Fibroblast of lung (primary cell): ENCODE measurements at regions not wholly inside any gene's neighbourhood (a gene's known extent, or its start where the extent isn't known, plus 50 kb on each side); places are given as distances from the start of the nearest gene placed in this dataset.

Source experiments
- DNase-seq, 2 donors: peaks; one replicate each; pipeline versions ENCODE4 v3.0.0 to v3.0.0-alpha.2; 2010; ENCODE audit warnings: low read depth in 2 of 2
- H2AFZ ChIP-seq: 2 replicates; pipeline ENCODE4 v1.5.1; 2012; ENCODE audit warnings: low read length, control low read depth, inconsistent platforms
- H3K27ac ChIP-seq: 2 replicates; pipeline ENCODE4 v1.5.1; 2011; ENCODE audit warnings: low read length, control low read depth; ENCODE audit not compliant: insufficient read depth
- H3K27me3 ChIP-seq: 2 replicates; pipeline ENCODE4 v1.5.1; 2011; ENCODE audit warnings: mild to moderate bottlenecking, low read length; ENCODE audit not compliant: control insufficient read depth, insufficient read depth
- H3K36me3 ChIP-seq: 2 replicates; pipeline ENCODE4 v1.5.1; 2011; ENCODE audit warnings: low read length; ENCODE audit not compliant: control insufficient read depth, insufficient read depth
- H3K4me1 ChIP-seq: 2 replicates; pipeline ENCODE4 v1.5.1; 2011; ENCODE audit warnings: low read length; ENCODE audit not compliant: control insufficient read depth, insufficient read depth; ENCODE audit errors: extremely low read depth
- H3K4me2 ChIP-seq: 2 replicates; pipeline ENCODE4 v1.5.1; 2011; ENCODE audit warnings: low read length, control low read depth; ENCODE audit not compliant: insufficient read depth; ENCODE audit errors: extremely low read depth
- H3K4me3 ChIP-seq, 4 experiments: fragments of 200-600 bp in 1 of 4; sonication (generic) in 1 of 4; replicated peaks in 1 of 4; 2 replicates each; pipeline ENCODE4 v1.5.1; 2011 to 2016; ENCODE audit warnings: low read length in 4 of 4, low read depth in 3 of 4, mild to moderate bottlenecking in 3 of 4, control low read depth in 2 of 4, inconsistent platforms in 1 of 4, mixed read lengths in 1 of 4; ENCODE audit not compliant: insufficient read depth in 1 of 4; ENCODE audit errors: control extremely low read depth in 1 of 4
- H3K79me2 ChIP-seq: 2 replicates; pipeline ENCODE4 v1.5.1; 2012; ENCODE audit warnings: mild to moderate bottlenecking, low read length, inconsistent platforms; ENCODE audit not compliant: control insufficient read depth, insufficient read depth
- H3K9ac ChIP-seq: 2 replicates; pipeline ENCODE4 v1.5.1; 2011; ENCODE audit warnings: mild to moderate bottlenecking, low read length, control low read depth; ENCODE audit not compliant: insufficient read depth
- H3K9me3 ChIP-seq: 2 replicates; pipeline ENCODE4 v1.5.1; 2012; ENCODE audit warnings: low read depth, low read length; ENCODE audit not compliant: control insufficient read depth, insufficient read depth
- H4K20me1 ChIP-seq: 2 replicates; pipeline ENCODE4 v1.5.1; 2011; ENCODE audit warnings: low read length; ENCODE audit not compliant: control insufficient read depth, insufficient read depth; ENCODE audit errors: extremely low read depth
- CTCF ChIP-seq, 2 donors: IDR thresholded peaks in 1 of 2; conservative IDR thresholded peaks in 1 of 2; 1 replicate in 1 of 2; 2 replicates in 1 of 2; pipeline ENCODE4 v1.5.1; 2011 to 2012; ENCODE audit warnings: low read length in 2 of 2, control low read depth in 1 of 2, inconsistent platforms in 1 of 2, low read depth in 1 of 2, mild to moderate bottlenecking in 1 of 2
- EZH2 ChIP-seq: IDR thresholded peaks from 2 replicates; pipeline ENCODE4 v1.5.1; 2012; ENCODE audit warnings: low read length, control low read depth, mild to moderate bottlenecking; ENCODE audit errors: missing control alignments

GRCh38 chr10:129373231-129373630 is 93.8 kb upstream of the MGMT start:
- TF ChIP-seq CTCF (conservative IDR thresholded peaks at IDR 0.05 in 1 of 2, IDR thresholded peaks at IDR 0.05 in 1 of 2; ENCODE audit: low read depth in 1 of 2, low read length in 2 of 2) (no peak), EZH2 (no peak)
- Histone ChIP-seq H3K9ac (no peak overlapping the region), H3K4me1 (no peaks in the 10 kb centered on the region), H3K36me3 (no peaks in the 10 kb centered on the region), H3K27ac (no peak overlapping the region), H3K4me2 (no peak overlapping the region), H4K20me1 (no peaks in the 10 kb centered on the region), H3K79me2 (no peaks in the 10 kb centered on the region), H3K9me3 (no peaks in the 10 kb centered on the region), H2AFZ (no peak overlapping the region), H3K27me3 (no peaks in the 10 kb centered on the region), H3K4me3 (no peak overlapping the region)
- no peak for DNase-seq

- no peak overlapping the region for H2AFZ ChIP-seq
- H3K4me3 ChIP-seq = no peak overlapping the region
- no peaks in the 10 kb centered on the region for H3K27me3 ChIP-seq
- no peaks in the 10 kb centered on the region for H3K9me3 ChIP-seq
- H3K9ac ChIP-seq = no peak overlapping the region
- H3K4me1 ChIP-seq = no peaks in the 10 kb centered on the region
- TF ChIP-seq CTCF (conservative IDR thresholded peaks at IDR 0.05 in 1 of 2, IDR thresholded peaks at IDR 0.05 in 1 of 2; ENCODE audit: low read depth in 1 of 2, low read length in 2 of 2) (no peak), EZH2 (no peak)
- no peak overlapping the region for H3K4me2 ChIP-seq
- H4K20me1 ChIP-seq = no peaks in the 10 kb centered on the region
- H3K79me2 ChIP-seq = no peaks in the 10 kb centered on the region
- no peaks in the 10 kb centered on the region for H3K36me3 ChIP-seq
- H3K27ac ChIP-seq = no peak overlapping the region
- DNase-seq = no peak
Observed at GRCh38 chr10:129373718-129374117, 93.3 kb upstream of the MGMT start.

GRCh38 chr10:129375171-129375570 is 91.9 kb upstream of the MGMT start:
- no peak for DNase-seq
- Histone ChIP-seq H3K9me3 (no peaks in the 10 kb centered on the region), H2AFZ (no peak overlapping the region), H3K9ac (no peak overlapping the region), H3K27me3 (no peaks in the 10 kb centered on the region), H3K79me2 (no peaks in the 10 kb centered on the region), H3K27ac (no peak overlapping the region), H3K36me3 (no peaks in the 10 kb centered on the region), H4K20me1 (no peaks in the 10 kb centered on the region), H3K4me1 (no peaks in the 10 kb centered on the region), H3K4me3 (no peak overlapping the region), H3K4me2 (no peak overlapping the region)
- no peak for TF ChIP-seq EZH2
